NCI-H446 (cell line): ENCODE measurements at regions not wholly inside any gene's neighbourhood (a gene's known extent, or its start where the extent isn't known, plus 50 kb on each side); places are given as distances from the start of the nearest gene placed in this dataset.
"Not testable (repeated sequence)": the region's sequence is repeated elsewhere in the genome, so short reads cannot be mapped to it uniquely, and the experiment has no call there.

Experiments used
- DNase-seq, 2 experiments: peaks; one replicate each; lab custom pipeline; 2025; lab: John Stamatoyannopoulos, UW

DNA sequence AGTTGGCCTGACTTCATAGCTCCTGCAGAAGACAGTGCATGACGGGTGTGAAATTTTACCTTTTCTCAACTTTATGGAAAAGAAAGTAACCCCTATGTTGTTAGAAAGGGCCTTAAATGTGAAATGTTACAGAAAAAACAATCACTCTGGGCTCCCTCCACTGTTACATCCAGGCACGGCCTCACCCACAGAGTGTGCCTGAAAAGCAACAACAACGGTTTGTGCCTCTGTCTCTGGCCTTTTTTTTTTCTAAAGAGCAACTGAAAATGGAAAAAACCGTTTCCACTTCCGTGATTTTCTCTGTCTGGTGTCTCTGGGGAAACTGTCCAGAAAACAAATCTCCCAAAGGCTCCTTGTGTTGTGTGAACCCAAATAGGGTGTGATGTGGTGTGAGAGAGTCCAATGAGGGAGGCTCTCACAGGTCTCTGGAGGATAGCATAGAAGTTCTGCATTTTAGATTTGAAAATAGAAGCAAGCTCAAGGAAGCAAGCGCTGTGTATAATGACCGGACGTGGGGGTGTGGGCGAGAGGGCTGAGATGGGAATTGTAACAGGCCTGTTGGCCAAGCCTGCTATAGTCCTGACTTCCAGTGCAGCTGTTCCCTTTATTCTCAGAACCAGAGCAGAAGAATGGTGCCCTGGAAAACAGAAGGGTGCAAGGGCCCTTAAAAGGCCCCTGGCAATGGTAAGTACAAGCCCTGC, 221.8 kb upstream of the TUT7 start:
- no peak for DNase-seq

DNA sequence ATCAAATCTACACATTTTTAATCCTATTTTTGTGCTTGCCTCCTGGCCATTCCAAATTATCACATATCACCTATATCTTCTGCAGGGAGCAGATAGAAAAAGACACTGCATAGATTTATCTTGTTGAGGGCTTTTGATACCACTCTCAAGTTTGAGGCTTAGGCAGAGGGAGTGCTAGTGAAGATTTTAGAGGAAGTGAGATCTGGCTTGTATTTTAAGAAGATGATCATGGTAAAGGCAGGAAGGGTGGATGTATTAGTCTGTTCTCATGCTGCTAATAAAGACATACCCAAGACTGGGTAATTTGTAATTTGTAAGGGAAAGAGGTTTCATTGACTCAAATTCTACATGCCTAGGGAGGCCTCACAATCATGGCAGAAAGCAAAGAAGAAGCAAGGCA, 220.9 kb upstream of the TUT7 start:
- no peak for DNase-seq

DNA sequence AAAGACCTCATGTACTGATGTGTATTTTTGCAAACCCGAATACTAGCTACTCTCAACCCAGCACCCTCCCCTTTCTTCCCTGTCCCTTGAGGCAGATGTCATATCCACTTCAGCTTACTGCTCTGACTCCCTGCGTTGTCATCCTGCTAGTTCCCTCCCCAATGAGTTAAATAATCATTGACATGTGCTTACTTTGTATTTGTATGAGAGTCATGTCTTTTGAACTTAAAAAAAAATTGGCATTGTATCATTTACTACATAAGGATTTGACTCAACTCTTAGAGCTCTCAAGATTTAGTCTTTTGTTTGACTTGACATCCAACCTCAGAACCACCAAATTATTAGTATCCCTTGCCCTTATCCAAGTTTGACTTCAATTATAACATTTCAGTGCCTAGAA, 219.7 kb upstream of the TUT7 start:
- no peak for DNase-seq

DNA sequence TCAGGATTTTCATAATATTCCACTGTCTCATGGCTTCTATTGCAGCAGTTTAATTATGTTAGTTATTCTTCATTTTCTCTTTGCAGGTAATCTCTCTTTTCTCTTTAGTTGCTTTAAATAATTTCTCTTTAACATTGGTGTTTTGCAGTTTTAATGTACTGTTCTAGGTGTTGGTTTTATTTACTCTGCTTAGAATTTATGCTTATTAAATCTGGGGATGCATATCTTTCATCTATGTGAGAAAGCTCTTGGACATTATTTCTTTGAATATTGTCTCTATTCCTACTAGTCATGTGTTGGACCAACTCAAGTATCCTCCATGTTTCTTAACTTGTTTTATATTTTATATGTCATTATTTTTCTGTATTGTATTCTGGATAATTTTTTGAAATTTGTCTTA, 218.7 kb upstream of the TUT7 start:
- DNase-seq: no peak

DNA sequence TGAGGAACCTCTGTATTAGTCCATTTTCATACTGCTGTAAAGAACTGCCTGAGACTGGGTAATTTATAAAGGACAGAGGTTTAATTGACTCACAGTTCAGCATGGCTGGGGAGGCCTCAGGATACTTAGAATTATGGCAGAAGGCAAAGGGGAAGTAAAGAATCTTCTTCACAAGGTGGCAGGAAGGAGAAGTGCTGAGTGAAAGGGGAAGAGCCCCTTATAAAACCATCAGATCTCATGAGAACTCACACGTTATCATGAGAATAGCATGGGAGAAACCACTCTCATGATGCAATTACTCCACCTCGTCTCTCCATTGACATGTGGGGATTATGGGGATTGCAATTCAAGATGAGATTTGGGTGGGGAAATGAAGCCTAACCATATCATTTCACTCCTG, 211.4 kb upstream of the TUT7 start:
- DNase-seq: not testable (repeated sequence)

DNA sequence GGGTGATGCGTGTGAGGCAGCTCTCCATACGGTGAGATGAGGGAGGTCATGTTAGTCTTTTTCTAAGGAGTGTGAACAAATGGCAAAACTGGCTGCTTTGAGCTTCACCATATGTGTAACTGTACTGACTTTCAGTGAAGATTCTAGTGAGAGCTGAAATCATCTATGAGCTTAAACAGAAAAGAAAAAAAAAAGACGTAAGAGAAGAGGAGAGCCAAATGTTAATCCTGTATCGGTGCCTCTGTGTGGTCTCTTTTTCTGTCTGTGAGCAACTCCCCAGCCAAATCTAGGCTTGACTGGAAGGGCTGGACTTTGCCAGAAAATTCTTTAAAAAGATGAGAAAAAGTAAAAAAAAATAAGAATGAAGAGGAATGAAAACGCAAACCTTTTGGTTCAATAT, 209.7 kb upstream of the TUT7 start:
- no peak for DNase-seq

DNA sequence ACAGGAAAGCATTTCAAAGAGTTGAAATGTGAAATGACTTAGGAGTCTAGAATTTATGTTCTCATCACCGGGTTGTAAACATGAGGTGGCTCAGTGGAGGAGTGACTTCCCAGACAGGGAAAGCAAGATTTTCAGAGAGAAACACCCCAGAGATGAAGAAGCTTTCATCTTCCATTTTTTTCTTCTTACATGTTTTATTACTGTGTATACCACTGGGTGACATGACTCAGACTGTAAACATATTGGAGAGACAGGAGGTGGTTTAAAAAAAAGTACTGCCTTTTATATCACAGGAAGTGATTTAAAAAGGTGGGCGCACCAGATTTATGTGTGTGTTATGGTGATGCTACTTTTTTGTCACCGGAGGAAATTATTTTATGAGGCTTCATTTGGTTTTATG, 209.1 kb upstream of the TUT7 start:
- DNase-seq: no peak

DNA sequence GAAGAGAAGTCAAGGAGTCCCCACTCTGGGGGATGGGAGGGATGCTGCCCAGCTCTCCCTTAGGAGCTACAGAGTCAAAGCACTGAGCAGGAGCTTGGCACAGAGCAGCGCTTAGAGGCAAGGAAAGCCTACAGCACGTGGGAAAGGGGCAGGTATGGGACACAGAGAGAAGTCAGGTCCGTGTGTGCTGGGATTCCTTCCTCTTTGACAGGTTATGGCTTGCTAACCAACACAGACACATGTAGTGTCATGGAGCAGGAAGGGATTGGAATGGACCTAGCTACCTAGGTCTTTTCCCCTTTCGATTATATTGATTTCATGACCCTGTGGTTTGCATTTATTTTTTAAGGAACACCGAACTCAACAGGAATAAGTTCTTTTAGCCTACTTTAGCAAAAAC, 208.5 kb upstream of the TUT7 start:
- DNase-seq: no peak

DNA sequence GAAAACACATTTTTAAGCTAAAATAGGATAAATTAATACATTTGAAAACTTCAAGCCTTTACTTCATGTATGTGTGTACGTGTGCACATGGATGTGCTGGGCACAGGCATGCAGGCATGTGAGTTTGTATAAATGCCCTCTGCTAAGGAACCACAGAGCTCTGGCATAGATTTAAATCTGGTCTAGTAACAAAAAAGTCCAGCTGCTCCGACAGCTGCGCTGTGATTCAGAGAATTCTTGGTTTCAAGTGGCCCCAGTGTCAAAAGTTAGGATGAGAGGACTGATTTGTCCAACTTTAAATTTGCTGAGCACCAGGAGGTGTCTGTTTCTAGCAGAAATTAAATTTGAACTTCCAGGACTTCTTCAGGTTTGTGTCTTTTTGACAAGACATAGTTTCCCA, 203.7 kb upstream of the TUT7 start:
- DNase-seq: no peak

DNA sequence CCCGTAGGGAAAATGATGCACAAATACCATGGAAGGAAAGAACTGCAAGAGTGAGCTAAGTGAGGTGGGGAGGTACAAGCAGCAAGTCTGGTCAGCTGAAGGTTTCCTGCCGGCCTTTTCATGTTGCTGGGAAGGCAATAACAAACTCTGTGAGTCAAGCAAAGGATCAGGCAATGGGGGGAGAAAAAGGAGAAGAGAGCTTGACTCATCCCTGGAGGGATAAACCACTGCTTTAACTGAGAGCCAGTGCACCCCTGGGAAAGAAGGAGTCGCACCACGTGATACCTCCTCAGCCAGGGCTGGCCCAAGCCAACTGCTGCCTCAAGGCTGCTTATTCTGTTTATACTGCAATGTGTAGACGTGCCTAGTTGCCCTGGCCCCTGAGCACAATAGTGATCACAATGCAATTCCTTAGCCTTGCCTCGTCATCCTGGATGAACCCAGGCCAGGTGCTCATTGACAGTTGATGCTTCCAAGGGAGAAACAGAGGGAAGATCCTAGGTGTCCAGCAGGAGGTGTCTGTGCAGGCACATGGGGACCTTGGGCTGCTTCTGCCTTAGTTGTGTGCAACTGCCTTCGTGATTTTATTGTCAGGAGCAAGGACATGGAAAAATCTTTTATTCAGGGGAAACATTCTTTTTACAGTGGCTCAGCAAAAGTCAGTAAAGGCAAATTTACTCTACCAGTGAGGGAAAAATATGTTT, 203.0 kb upstream of the TUT7 start:
- no peak for DNase-seq

DNA sequence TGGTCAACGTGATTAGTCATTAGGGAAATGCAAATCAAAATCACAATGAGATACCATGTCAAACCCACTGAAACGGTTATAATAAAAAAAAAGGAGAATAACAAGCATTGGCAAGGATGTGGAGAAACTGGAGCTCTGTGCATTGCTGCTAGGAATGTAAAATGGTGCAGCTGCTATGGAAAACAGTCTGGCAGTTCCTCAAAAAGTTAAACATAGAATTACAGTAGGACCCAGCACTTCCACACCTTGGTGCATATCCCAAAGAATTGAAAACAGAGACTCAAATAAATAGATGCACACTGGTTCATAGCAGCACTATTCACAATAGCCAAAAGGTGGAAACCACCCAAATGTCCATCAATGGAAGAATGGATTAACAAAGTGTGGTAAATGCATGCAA, 201.5 kb upstream of the TUT7 start:
- no peak for DNase-seq

DNA sequence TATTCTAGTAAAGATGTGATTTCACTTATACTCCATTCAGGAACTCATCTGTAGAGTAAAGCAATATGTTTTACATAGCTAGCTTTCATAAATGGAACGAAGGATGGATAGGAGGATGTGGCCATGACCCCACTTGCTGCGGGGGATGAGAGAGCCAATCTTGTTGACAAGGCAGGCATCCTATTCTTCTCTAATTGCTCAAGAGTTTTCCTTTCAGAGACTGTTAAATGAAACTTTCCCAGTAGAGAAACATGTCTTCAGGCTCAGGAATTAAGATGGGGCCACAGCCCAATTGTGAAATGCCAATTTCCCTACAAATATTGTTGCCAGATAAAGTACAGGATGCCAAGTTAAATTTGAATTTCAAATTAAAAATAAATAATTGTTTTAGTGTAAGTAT, 196.2 kb upstream of the TUT7 start:
- no peak for DNase-seq

DNA sequence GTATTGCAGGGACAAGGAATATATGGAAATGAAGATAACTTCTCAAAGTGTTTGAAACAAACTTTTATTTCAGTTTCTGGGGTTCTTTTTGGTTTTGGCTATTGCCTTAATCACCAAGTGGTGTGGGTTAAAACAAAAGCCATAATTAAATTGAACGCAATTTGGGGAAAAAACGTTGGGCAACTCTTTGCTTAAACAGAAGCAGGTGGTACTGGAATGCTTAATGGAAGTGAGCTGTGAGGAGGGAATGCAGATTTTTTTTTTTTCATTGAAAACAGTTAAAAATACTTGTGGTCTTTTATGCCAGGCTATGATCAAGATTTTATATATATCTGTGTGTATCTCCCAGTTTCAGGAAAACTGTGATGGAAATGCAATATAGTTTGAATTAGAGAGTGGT, 195.7 kb upstream of the TUT7 start:
- no peak for DNase-seq

DNA sequence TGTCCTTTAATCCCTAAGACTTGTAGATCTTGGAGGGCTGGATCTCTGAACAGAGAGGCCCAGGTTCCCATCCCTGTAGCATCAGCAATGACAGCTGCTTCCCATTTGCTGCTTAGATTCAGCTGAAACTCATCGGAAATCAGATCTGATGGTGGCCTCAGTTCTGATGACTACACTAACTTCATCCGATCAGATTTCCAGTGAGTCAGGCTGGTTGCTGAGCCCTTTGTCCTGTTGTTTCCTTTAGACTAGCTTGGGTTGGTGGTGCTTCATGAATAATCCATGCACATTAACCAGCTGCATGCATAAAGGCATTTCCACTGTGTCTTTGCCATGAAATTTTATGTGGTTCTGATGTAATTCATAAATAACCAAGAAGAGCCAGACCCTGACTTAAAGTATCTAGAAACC, 195.2 kb upstream of the TUT7 start:
- no peak for DNase-seq

DNA sequence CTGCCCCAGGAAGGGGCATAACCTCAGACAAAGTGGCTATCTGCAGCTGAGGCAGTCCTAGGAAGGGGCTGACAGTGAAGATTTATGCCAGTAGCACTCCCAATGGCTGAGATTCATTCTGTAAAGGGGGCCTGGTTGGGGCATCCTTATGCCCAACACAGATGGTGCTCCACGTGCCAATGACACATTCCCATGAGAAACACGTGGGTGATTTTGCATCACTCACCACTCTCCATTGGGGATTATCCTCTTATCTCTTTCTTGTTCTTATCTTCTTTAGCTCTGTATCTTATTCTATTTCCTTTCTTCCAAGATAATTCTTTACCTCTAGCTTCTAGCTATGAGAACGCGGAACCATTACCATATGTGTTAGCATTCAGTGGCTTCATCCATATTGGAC, 194.0 kb upstream of the TUT7 start:
- no peak for DNase-seq

DNA sequence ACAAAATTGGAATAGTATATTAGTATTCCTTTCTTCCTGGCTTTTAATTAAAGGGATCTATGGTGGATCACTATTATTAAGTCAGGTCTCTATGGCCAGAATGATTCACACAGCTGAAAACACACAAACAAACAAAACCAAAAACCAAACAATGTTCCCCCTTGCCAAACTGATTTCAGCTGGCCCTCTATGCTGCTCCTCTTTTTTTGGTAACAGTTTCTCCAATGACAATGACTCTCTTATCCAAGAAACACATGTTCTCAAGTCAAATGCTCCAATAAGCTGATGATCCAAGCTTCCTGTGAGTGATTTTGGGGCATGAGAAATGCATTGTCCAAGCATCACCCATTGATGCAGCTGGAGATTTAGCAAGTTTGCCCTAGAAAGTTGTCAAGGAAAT, 193.4 kb upstream of the TUT7 start:
- no peak for DNase-seq

DNA sequence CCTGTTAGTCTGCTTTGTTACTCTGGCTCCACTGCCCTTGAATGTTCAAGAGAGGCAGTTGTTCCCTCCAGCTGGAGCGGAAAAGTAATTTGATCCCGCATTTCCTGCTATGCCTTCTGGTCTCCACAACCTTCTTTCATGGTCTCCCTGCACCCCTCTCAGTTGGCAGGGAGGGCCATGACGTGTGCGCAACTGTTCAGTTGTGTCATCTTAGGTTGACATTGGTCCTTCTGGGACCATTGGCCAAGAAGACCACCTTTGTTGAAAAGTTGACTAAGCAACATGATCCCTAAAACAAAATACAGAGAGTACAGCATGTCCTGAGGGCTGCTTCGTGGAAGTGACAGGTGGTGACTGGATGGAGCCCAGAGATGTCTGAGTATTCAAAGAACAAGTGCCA, 192.5 kb upstream of the TUT7 start:
- no peak for DNase-seq

DNA sequence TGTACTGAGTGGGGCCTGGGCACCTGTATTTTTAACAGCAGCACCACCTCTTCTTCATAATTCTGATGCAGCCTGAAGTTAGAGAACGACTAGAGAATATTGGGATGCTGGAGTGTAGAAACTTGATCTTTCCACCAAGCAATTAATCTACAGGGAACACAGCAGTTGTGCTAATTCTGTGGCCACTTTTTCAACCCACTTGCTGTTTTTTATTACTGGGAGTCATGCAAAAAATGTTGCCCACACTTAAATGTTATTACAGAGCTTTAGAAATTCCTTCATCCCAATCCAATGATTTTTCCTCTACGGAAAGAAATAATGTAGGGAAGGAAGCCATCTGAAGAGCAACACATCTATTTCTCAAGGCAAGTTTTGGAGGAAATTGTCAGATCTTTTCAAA, 190.9 kb upstream of the TUT7 start:
- DNase-seq: no peak

DNA sequence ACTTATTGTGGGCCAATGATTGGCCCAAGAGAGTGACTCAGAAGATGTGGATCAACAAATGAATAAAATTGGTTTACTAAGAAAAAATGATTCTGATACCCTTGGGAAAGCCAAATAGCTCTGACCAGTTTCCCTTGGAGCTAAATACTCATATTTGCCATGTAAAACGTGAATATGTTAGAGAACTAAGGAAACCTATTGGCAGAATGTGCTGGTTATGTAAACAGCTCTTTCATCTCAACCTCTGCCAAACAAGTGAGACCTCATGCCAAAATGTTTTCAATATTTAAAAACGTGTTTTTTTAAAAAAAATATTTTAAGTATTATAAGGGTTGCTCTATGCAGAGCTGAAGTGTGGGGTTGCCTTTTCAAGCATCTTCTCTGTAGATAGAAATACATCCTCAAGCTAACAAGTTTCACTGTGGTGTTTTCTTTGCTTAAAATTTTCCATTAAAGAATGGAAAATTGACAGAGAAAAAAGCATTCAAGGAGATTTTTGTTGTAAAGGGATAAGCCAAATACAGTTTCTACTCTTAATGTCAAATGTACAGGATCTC, 186.9 kb upstream of the TUT7 start:
- DNase-seq: no peak

DNA sequence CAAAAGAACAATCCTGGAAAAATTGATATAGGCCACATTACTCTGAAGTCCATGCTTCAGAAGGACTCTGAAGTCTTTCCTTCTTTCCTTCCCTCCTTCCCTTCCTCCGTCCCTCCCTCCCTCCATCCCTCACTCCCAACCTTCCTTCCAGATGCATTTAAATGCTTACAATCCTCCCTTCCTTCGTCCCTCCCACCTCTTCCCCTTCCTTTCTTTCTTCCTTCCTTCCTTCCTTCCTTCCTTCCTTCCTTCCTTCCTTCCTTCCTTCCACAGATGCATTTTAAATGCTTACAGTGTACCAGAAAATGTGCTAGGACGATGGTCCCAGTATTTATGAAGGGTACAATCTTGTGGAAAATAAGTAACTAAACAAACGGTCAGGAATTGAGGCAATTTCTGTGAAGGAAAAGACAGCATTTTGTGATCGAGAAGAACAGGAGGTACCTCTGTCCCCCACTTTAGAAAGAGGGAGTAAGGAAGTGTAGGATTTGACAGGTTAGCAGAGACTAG, 181.3 kb upstream of the TUT7 start:
- DNase-seq: no peak

DNA sequence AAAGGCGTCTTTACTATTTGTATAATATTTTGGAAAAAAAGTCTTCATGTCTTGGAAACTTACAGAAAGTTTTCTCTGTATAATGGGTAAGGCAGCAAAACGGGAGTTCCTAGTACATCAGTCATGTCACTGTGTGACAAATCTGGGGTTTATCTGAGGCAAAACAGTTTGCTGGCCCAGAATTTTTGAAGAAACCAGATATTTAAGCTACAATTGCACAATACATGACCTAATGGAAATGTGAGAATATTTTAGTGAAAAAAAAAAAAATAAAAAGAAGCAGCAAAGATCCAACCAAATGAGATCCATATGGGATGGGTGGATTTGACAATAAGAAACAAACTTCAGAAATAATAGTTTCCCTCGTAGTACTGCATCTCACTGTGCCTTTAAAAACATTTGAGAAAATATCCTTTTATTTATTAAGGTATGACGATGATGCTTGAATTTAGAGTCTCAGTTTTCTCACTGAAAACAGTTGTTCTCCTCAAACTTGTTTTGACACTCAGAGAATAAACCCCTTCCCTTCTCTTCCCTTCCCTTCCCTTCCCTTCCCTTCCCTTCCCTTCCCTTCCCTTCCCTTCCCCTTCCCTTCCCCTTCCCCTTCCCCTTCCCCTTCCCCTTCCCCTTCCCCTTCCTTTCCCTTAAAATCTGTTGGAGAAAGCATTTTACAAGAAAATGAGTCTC, 180.5 kb upstream of the TUT7 start:
- no peak for DNase-seq

DNA sequence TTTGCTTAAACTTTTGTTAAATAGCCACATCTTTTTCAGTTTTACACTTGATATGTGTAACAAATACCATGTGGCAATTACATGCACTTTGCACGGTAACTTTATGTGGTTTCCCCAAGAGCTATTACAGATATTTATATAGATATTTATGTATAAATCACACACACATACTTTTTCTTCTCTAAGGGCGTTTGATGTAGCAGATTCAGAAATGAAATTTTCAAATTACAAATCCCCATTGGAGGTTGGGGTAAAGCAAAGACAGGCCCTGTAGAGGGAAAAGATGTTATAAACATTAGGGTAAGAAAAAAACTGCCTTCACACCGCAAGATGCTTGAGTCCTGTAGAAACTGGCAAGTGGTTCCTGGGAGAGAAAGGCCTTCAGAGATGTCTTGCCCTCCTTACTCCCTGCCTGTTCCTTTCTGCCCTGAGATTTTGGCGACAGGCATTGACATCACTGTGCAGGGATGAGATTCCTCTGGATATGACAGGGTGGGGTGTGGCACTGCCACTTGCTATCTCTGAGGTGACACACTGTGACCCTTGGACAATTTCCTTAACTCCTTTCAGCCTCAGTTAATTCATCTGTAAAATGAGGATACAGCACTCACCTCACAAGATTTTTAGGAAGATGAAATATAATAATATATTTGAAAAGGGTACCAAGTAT, 177.9 kb upstream of the TUT7 start:
- DNase-seq: no peak
